CD14-positive monocyte (primary cell): ENCODE measurements at regions not wholly inside any gene's neighbourhood (a gene's known extent, or its start where the extent isn't known, plus 50 kb on each side); places are given as distances from the start of the nearest gene placed in this dataset.
A peak's percentile ranks its signal among the peaks of the same experiment; 100 is the strongest.

Experiments
- DNase-seq, 3 donors: peaks; one replicate each; pipeline ENCODE4 v3.0.0-alpha.2; 2011 to 2022
- H2AFZ ChIP-seq: 2 replicates; pipeline ENCODE4 v1.6.0; 2012; ENCODE audit warnings: mild to moderate bottlenecking, low read depth, low read length, inconsistent platforms; ENCODE audit not compliant: insufficient read depth, poor library complexity, severe bottlenecking
- H3K27ac ChIP-seq, 2 donors: 1 replicate in 1 of 2; 2 replicates in 1 of 2; pipeline ENCODE4 v1.5.1; 2012 to 2013; ENCODE audit warnings: low read length in 2 of 2, control low read depth in 1 of 2, inconsistent platforms in 1 of 2, low read depth in 1 of 2, mild to moderate bottlenecking in 1 of 2
- H3K27me3 ChIP-seq, 2 donors: one replicate each; pipeline versions ENCODE4 v1.6.0 to v1.6.1; 2011 to 2013; ENCODE audit warnings: low read length in 2 of 2; ENCODE audit not compliant: control insufficient read depth in 2 of 2, insufficient read depth in 2 of 2
- H3K36me3 ChIP-seq, 2 donors: replicated peaks in 1 of 2; 1 replicate in 1 of 2; 2 replicates in 1 of 2; pipeline versions ENCODE4 v1.5.1 to v1.6.1; 2012 to 2013; ENCODE audit warnings: low read length in 2 of 2, control low read depth in 1 of 2, inconsistent platforms in 1 of 2, mild to moderate bottlenecking in 1 of 2; ENCODE audit not compliant: insufficient read depth in 2 of 2, control insufficient read depth in 1 of 2
- H3K4me1 ChIP-seq, 2 donors: 1 replicate in 1 of 2; 2 replicates in 1 of 2; pipeline versions ENCODE4 v1.5.1 to v1.6.1; 2012 to 2013; ENCODE audit warnings: low read length in 2 of 2, control low read depth in 1 of 2, inconsistent platforms in 1 of 2, mild to moderate bottlenecking in 1 of 2, moderate library complexity in 1 of 2; ENCODE audit not compliant: insufficient read depth in 2 of 2, control insufficient read depth in 1 of 2
- H3K4me2 ChIP-seq: replicated peaks from 2 replicates; pipeline ENCODE3; 2012; ENCODE audit warnings: low read length, moderate library complexity, mild to moderate bottlenecking; ENCODE audit not compliant: poor library complexity, severe bottlenecking; ENCODE audit errors: extremely low read depth
- H3K4me3 ChIP-seq, 3 experiments: fragments of 200-600 bp in 1 of 3; sonication (generic) in 1 of 3; replicated peaks in 1 of 3; 1 replicate in 2 of 3; 2 replicates in 1 of 3; pipeline ENCODE4 v1.5.1; 2011 to 2013; ENCODE audit warnings: low read length in 3 of 3, mild to moderate bottlenecking in 3 of 3, control low read depth in 2 of 3, low read depth in 2 of 3, inconsistent platforms in 1 of 3, moderate library complexity in 1 of 3
- H3K79me2 ChIP-seq: 2 replicates; pipeline ENCODE4 v1.6.0; 2012; ENCODE audit warnings: mild to moderate bottlenecking, control low read depth, inconsistent platforms, low read length, moderate library complexity; ENCODE audit not compliant: insufficient read depth
- H3K9ac ChIP-seq: 2 replicates; pipeline ENCODE4 v1.6.0; 2017; ENCODE audit warnings: low read length, mild to moderate bottlenecking; ENCODE audit not compliant: insufficient read depth, poor library complexity, severe bottlenecking
- H3K9me3 ChIP-seq, 2 donors: replicated peaks in 1 of 2; 1 replicate in 1 of 2; 2 replicates in 1 of 2; pipeline versions ENCODE4 v1.5.1 to v1.6.1; 2012 to 2013; ENCODE audit warnings: low read length in 2 of 2, control low read depth in 1 of 2; ENCODE audit not compliant: control insufficient read depth in 1 of 2, insufficient read depth in 1 of 2
- H4K20me1 ChIP-seq: 2 replicates; pipeline ENCODE4 v1.6.0; 2012; ENCODE audit warnings: mild to moderate bottlenecking, low read length, control low read depth, moderate library complexity; ENCODE audit not compliant: insufficient read depth
- H3K27ac Mint-ChIP-seq, 7 donors: one replicate each; pipeline ENCODE4 v1.8.0; 2020; ENCODE audit warnings: mild to moderate bottlenecking in 7 of 7, mixed read lengths in 7 of 7, moderate library complexity in 6 of 7, inconsistent platforms in 2 of 7
- H3K27me3 Mint-ChIP-seq, 3 donors: one replicate each; pipeline ENCODE4 v1.8.0; 2021 to 2022; ENCODE audit warnings: low read depth in 3 of 3, mild to moderate bottlenecking in 3 of 3, mixed read lengths in 3 of 3, moderate library complexity in 3 of 3, inconsistent platforms in 1 of 3
- H3K36me3 Mint-ChIP-seq, 2 donors: one replicate each; pipeline ENCODE4 v1.8.0; 2020; ENCODE audit warnings: mixed read lengths in 2 of 2, inconsistent platforms in 1 of 2, mild to moderate bottlenecking in 1 of 2
- H3K4me1 Mint-ChIP-seq: one replicate; pipeline ENCODE4 v1.8.0; 2020; ENCODE audit warnings: mild to moderate bottlenecking, mixed read lengths
- H3K4me3 Mint-ChIP-seq, 2 donors: one replicate each; pipeline ENCODE4 v1.8.0; 2020; ENCODE audit warnings: mild to moderate bottlenecking in 2 of 2, mixed read lengths in 2 of 2, moderate library complexity in 1 of 2
- H3K9me3 Mint-ChIP-seq, 7 donors: one replicate each; pipeline ENCODE4 v1.8.0; 2020 to 2022; ENCODE audit warnings: mixed read lengths in 7 of 7, mild to moderate bottlenecking in 6 of 7, moderate library complexity in 6 of 7, inconsistent platforms in 2 of 7
- CTCF ChIP-seq: fragments of 200-600 bp; IDR thresholded peaks from one replicate; pipeline ENCODE4 v1.8.0; 2022; ENCODE audit warnings: antibody characterized with exemption, mild to moderate bottlenecking
- WGBS: methylation state at CpG from one replicate; pipeline ENCODE4 v1.1.5; 2013; ENCODE audit warnings: missing lambda C conversion rate; ENCODE audit not compliant: insufficient coverage; 5-methylcytosine and 5-hydroxymethylcytosine counted together
- intact Hi-C, 2 donors: fragments of 100-400 bp; cut with micrococcal nuclease; formaldehyde crosslinking; loops; one replicate each; pipeline versions ENCODE4 v1.15.0 to v1.15.1; 2023

DNA sequence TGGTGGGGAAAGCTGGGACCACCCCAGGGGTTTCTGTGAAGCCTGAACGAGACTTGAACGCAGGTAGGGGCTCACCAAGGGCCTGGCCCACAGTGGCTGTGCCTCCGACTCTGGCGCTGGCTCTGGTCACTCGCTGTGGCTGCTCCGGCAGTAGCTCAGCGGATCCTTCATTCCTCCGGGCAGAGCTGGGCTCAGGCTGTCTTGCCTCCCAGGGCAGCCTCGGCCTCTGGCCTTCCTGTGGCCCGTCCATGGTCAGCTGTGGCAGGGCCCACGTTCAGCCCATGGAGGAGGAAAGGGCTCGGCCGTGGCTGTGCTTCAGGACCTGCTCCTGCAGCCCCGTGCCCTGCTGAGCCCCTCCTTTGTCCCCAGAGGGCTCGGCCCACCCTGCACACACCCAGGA lies 162.9 kb upstream of the C1orf174 start:
- Mint-ChIP-seq H3K4me3 (no peak overlapping the region), H3K27me3 (peaks cover 0 to under 1% (median 0%) of the 10 kb centered on the region in 3 donors), H3K4me1 (no peaks in the 10 kb centered on the region), H3K27ac (no peak overlapping the region), H3K9me3 (peaks cover 0 to 2% (median 0%) of the 10 kb centered on the region in 7 donors), H3K36me3 (no peaks in the 10 kb centered on the region)
- H3K9me3 ChIP-seq, result peaks cover 0 to 11% of the 10 kb centered on the region in 2 donors
- no peak for TF ChIP-seq CTCF
- no peak overlapping the region for H3K9ac ChIP-seq
- H3K4me3 ChIP-seq, result no peak overlapping the region
- no peaks in the 10 kb centered on the region for H3K79me2 ChIP-seq
- no peaks in the 10 kb centered on the region for H3K36me3 ChIP-seq
- no peaks in the 10 kb centered on the region for H4K20me1 ChIP-seq
- no peak overlapping the region for H3K4me2 ChIP-seq
- no peaks in the 10 kb centered on the region for H3K4me1 ChIP-seq
- intact Hi-C loops, result no loop called here
- no peak overlapping the region for H2AFZ ChIP-seq
- no peak for DNase-seq
- H3K27me3 ChIP-seq, result no peaks in the 10 kb centered on the region
- 87% methylated on average over 15 of the region's 15 CpGs for WGBS
- no peak overlapping the region for H3K27ac ChIP-seq

- H3K4me3 Mint-ChIP-seq, result no peak overlapping the region
- H3K27me3 Mint-ChIP-seq, result no peaks in the 10 kb centered on the region
- H3K27ac Mint-ChIP-seq, result peak overlapping the region in 1 of 7 donors; percentile 25
- no peak overlapping the region for H2AFZ ChIP-seq
- H3K9me3 Mint-ChIP-seq, result peaks cover 0 to 2% (median 0%) of the 10 kb centered on the region in 7 donors
- H3K4me2 ChIP-seq, result no peak overlapping the region
- H3K9me3 ChIP-seq, result peaks cover 0 to 11% of the 10 kb centered on the region in 2 donors
- H3K9ac ChIP-seq, result no peak overlapping the region
- no peak for TF ChIP-seq CTCF
- no peaks in the 10 kb centered on the region for H3K36me3 ChIP-seq
- no peaks in the 10 kb centered on the region for H3K27me3 ChIP-seq
- DNase-seq, result no peak
- intact Hi-C loops, result no loop called here
- no peaks in the 10 kb centered on the region for H3K4me1 Mint-ChIP-seq
- no peaks in the 10 kb centered on the region for H3K4me1 ChIP-seq
- no peaks in the 10 kb centered on the region for H3K79me2 ChIP-seq
- H3K4me3 ChIP-seq, result no peak overlapping the region
- H3K27ac ChIP-seq, result no peak overlapping the region
- no peaks in the 10 kb centered on the region for H3K36me3 Mint-ChIP-seq
- no peaks in the 10 kb centered on the region for H4K20me1 ChIP-seq
- 86% methylated on average over 5 of the region's 7 CpGs for WGBS
Measured at GRCh38 chr1:4063516-4063915, 163.4 kb upstream of the C1orf174 start.
